Astrocyte of the spinal cord (primary cell): ENCODE measurements at regions not wholly inside any gene's neighbourhood (a gene's known extent, or its start where the extent isn't known, plus 50 kb on each side); places are given as distances from the start of the nearest gene placed in this dataset.

Source experiments
- DNase-seq: peaks from one replicate; pipeline ENCODE4 v3.0.0; 2011; ENCODE audit warnings: low read depth, low spot score
- H3K4me3 ChIP-seq: 2 replicates; pipeline ENCODE4 v1.5.1; 2011; ENCODE audit warnings: low read depth, mild to moderate bottlenecking, low read length, moderate library complexity
- CTCF ChIP-seq: IDR thresholded peaks from 2 replicates; pipeline ENCODE4 v1.5.1; 2012; ENCODE audit warnings: low read depth, mild to moderate bottlenecking, low read length, inconsistent platforms
- in situ Hi-C: cut with HindIII; loops from 2 replicates; pipeline ENCODE4 v1.10.0; 2017; ENCODE audit warnings: low sequenced_read_pairs

GRCh38 chr10:107701943-107702342 lies 537.4 kb upstream of the SORCS1 start:
- no peak overlapping the region for H3K4me3 ChIP-seq
- DNase-seq: no peak
- no peak for TF ChIP-seq CTCF
- in situ Hi-C loops: no loop called here

GRCh38 chr10:107692072-107692471 lies 527.6 kb upstream of the SORCS1 start:
- in situ Hi-C loops: no loop called here
- DNase-seq: no peak
- TF ChIP-seq CTCF: no peak
- H3K4me3 ChIP-seq: no peak overlapping the region

GRCh38 chr10:107689323-107689722 lies 524.8 kb upstream of the SORCS1 start:
- no peak overlapping the region for H3K4me3 ChIP-seq
- no peak for DNase-seq
- in situ Hi-C loops: no loop called here
- no peak for TF ChIP-seq CTCF

GRCh38 chr10:107687701-107688100 lies 523.2 kb upstream of the SORCS1 start:
- in situ Hi-C loops: no loop called here
- TF ChIP-seq CTCF: no peak
- no peak for DNase-seq

GRCh38 chr10:107686095-107686494 lies 521.6 kb upstream of the SORCS1 start:
- H3K4me3 ChIP-seq: no peak overlapping the region
- TF ChIP-seq CTCF: no peak
- in situ Hi-C loops: no loop called here
- DNase-seq: no peak

More at GRCh38 chr10:107687701-107688100, 523.2 kb upstream of the SORCS1 start:
- H3K4me3 ChIP-seq: no peak overlapping the region

GRCh38 chr10:107671960-107672359 lies 507.5 kb upstream of the SORCS1 start:
- TF ChIP-seq CTCF: no peak
- DNase-seq: no peak
- in situ Hi-C loops: no loop called here
- no peak overlapping the region for H3K4me3 ChIP-seq

- in situ Hi-C loops: no loop called here
- no peak overlapping the region for H3K4me3 ChIP-seq
- no peak for DNase-seq
- no peak for TF ChIP-seq CTCF
Observed at GRCh38 chr10:107666214-107666613, 501.7 kb upstream of the SORCS1 start.
